HT-29 (cell line): ENCODE measurements at regions not wholly inside any gene's neighbourhood (a gene's known extent, or its start where the extent isn't known, plus 50 kb on each side); places are given as distances from the start of the nearest gene placed in this dataset.

ENCODE experiments used
- DNase-seq: peaks from one replicate; pipeline ENCODE4 v3.0.0-alpha.2; 2015; ENCODE audit warnings: low spot score

GRCh38 chr9:79968533-79968932 is 396.8 kb downstream of the TLE4 start:
- no peak for DNase-seq

DNA sequence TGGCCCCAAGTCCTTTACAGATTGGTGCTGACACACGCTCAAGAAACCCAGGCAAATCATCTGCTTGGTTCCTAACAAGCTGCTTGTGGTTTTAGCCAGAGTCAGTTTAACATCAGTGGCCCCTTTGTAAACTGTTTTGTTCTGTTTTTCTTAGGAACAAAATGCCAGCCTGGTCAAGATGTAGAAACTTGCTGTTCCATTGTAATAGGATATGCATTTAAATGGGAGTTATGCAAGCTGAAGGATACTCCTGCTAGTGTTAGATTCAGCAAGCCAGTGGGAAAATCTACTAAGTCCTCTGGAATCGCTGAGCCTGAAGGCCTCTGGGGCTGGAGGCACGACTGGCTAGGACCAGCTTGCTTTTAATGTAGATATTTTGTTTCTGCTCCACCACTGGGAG is 391.1 kb downstream of the TLE4 start:
- no peak for DNase-seq

GRCh38 chr9:79962150-79962549 is 390.4 kb downstream of the TLE4 start:
- no peak for DNase-seq

DNA sequence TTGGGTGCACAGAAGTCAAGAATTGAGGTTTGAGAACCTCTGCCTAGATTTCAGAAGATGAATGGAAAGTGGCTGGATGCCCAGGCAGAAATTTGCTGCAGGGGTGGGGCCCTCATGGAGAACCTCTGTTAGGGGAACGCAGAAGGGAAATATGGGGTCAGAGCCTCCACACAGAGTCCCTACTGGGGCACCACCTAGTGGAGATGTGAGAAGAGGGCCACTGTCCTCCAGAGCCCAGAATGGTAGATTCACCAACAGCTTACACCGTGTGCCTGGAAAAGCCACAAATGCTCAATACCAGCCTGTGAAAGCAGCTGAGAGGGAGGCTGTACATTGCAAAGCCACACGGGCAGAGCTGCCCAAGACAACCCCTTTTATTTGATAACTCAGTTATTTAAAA is 383.5 kb downstream of the TLE4 start:
- peak; percentile 15 for DNase-seq

DNA sequence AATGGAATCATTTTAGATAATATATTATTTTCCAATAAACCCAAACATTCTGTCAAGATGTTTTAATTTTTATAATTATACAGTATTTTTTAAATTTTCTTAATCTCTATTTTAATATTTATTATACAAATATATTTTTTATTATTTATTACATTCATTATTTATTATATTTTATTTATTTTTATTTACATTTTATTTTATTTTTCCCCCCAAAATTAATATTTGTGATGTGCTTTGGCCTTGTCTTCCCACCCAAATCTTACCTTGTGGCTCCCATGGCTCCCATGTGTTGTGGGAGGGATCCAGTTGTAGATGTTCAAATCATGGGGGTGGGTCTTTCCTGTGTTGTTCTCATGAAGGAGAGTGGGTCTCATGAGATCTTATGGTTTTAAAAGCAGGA is 382.1 kb downstream of the TLE4 start:
- DNase-seq: no peak

GRCh38 chr9:79952401-79952800 is 380.6 kb downstream of the TLE4 start:
- DNase-seq: no peak

DNA sequence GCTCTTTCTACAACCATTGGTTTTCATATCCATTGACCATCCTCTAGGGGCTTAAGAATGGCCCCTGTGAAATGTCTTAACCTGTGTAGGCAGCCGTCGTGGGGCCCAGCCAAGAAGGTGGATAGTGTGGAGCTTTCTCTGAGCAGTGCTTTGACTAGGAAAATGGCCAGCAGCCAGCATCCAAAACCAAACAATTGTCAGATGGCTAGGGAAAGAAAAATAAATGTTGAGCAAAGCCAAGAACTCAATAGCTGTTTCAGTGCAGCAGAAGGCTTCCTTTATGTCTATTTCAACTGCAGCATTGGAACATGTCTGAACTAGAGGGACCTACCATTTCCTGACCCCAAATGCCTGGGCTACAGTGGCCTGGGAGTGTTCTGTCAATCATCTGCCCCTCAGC is 374.9 kb downstream of the TLE4 start:
- no peak for DNase-seq

DNA sequence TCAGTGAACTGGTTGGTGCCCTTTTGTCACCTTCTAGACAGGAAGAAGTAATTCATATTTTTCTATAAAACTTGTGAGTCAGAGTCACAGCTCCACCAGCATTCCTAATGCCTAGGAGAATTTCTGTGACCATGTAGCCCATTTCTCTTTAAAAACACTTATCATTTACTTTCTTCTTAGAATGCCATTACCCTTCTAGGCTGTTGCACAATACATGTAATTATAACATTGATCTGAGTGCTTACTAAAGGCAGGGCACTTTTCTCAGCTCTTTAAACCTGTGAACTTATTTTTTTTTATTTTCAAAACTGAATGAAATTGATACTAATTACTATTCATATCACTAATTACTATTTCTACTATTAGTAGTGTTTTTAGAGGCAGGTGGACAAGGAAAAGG is 373.7 kb downstream of the TLE4 start:
- DNase-seq: no peak

DNA sequence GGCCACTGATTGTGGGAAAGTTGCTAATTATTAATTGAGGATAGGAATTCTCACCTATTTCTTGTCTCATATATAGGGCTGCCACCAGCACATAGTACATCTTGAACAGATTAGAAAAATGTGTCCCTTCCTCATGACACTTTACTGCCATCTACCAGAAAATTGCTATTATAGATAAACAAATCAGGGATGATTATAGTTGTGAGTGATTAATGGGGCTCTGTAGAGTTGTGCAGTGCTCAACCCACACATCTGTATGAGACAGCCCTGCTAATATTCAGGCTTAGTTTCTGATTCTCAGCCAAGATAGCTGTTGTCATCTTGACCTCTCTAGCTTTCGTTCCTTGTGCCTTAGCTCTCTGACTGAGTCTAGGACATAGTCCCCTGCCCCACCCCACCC is 373.3 kb downstream of the TLE4 start:
- DNase-seq: no peak

DNA sequence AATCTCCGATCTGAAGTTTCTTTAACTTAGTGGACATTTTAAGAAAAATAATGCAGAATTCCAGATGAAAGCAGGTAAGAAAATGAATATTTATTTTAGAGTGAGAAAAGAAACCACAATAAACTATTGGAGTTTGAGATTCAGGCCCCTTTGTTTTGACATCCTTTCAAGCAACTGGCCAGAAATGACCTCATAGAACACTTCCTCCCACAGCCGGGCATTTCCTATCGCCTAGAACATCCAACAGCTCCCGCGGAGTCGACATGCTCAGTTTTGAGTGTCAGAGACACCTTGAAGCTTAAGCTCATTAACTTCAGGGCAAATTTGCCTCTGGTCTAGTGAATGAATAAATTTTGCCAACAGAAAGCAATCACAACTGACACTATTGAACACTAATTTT is 369.2 kb downstream of the TLE4 start:
- no peak for DNase-seq

GRCh38 chr9:79939819-79940218 is 368.1 kb downstream of the TLE4 start:
- no peak for DNase-seq

GRCh38 chr9:79936336-79936735 is 364.6 kb downstream of the TLE4 start:
- no peak for DNase-seq

- DNase-seq: no peak
Observed at GRCh38 chr9:79929285-79929684, 357.5 kb downstream of the TLE4 start.

DNA sequence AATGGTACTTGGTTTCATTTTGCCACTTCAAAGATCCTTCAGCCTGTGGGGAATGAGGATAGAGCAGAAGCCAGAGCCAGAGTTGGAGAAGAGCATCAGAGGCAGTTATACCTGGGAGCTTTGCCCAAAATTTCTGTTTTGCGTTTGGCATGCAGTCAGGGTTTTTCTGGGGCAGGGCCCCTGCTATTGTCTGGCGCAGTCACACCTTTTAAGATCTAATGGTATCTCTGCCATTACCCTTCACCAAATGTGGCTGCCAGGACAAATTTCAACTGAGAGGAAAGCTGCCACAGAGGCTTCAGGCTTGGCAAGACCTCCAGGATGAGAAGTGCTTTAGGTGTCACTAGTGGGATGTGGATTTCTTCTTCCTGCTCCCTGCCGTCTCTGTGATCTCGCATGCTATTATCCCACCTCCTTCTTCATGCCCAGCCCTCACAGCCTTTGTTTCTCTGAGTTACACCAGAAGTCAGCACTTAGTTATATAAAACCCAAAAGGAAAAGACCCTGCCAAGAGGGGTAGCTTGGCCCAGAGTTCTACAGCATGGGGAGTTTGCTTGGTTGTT is 357.0 kb downstream of the TLE4 start:
- DNase-seq: no peak

DNA sequence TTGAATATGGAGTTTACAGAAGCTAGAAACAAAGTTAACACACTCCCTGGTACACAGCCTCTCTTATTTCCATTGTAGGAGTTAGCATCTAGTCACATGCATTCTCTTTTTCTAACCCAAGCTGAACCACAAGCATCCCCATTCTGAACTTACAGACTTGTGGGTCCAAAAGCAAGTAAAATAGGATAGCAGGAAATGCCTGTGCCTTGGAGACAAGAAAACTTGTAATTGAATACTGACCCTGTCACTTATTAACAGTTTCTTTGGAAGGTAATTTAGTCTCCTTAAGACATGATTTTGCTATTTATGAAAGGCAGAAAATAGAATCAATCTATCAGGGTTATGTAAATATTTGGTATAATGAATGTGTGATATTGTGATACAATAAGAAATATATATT is 353.6 kb downstream of the TLE4 start:
- no peak for DNase-seq

DNA sequence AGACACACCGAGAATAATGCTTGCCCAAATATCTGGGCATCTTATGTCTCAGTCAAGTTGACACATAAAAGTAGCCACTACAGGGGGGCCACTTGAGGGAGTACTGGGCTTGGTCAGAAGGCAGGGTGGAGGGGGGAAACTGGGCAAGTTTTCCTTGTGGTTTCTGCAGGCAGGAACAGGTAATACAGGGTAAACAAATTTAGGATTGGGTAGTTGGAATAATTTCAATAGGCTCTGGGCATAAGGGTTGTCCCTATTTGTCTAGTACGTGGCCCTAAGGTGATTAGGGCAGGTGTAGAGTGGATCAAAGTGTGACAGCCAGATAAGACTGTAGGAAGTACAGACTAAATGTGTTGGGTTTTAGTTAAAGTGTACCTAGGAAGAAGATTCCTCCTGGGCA is 353.1 kb downstream of the TLE4 start:
- no peak for DNase-seq

- DNase-seq: no peak
Observed at GRCh38 chr9:79917421-79917820, 345.7 kb downstream of the TLE4 start.

GRCh38 chr9:79913867-79914266 is 342.1 kb downstream of the TLE4 start:
- DNase-seq: no peak

DNA sequence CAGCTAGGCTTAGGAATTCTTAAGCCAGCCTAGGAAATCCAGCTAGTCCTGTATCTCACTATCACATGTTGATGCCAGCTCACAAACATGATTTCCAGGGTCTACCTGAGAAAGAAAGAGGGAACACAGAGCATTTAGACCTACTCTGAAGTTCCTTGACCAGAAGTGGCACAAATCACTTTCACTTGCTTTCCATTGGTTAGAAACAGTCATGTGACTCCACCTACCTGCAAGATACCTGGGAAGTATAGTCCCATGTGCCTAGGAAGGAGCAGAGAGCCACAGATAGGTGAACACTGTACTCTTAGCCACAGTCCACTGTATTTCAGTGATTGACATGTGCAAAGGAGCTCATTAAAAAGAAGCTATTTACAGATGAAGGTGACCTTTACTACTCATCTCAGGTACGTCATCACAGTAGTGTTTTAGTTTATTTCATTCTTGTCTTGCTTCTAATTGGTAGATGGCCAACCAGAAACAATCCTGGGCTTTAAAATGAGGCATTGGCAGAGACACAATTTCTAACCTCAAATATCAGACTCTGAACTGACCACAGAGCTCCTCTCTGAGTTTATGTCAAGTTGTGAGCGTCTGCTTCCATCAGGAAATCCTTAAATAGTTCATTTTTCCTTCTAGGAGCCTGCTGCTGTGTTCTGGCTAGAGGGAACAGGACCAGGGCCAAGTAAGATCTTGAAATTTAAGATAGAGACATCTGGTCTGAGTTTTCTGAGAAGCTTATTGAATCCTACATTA is 340.7 kb downstream of the TLE4 start:
- no peak for DNase-seq

DNA sequence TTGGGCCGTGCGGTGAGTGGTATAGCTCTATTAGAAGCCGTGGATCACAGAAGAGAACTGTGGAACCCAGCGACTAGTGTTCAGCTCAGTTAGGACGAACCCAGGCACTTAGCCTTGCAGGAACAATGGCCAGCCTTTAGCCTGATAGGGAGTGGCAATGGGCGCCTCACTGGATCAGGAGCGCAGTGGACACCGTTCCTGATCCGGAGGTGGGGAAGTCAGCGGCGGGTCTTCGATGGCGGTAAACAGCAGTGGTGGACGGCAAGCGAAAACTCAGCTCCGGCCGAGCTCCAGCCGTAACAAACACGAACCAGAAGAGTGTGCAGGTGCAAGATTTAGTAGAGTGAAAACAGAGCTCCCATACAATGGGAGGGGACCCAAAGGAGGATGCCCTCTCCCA is 340.0 kb downstream of the TLE4 start:
- no peak for DNase-seq

DNA sequence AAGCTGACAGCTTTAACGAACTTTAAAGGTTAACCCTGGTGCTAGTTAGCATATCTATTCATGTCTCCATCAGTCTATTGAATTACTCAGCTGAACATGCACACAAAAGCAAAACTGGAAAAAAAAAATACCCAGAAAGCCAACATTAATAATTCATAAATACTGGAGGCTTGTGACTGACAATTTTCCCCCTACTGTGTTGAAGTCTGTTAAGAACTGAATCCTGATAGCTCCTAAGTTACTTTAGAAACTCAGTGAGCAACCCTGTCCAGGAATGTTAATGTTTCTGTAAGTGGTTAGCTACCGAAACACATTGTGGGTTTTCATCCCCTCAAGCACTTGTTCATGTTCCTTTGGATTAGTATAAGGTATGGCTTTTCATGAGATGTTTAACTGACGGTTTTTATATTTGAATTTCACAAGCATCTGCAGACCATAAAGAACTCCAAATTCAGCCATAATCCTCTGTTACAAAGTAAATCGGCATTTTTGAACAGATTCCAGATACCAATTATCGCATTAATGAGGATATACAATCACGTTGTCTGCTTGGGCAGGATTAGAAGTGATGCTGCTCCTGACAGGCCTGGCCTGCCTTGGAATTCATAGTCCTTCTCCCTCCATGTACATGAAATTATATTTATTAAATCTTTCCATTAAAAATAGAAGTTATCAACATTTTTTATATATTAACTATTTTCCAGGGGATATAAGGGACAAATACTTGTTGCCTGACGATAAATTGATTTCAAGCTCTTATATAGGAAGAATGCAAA is 331.2 kb downstream of the TLE4 start:
- no peak for DNase-seq

DNA sequence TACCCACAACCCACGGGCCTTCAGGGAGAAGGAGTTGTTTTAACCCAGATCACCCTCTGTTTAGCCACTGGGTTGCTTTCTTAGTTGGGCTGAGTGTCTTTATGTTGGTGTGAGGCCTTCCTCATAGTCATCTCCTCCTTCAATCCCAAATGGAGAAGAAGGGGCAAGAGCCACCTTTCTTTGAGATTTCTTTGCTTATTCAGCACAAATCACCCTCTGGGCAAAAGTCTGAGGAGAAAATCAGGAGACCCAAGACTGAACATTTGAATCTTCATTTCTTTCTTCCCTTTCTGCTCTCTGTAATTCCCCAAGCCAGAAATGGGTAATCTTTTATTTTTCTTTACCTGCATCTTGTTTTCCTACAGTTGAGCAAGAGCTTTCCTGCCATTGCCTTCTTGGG is 329.0 kb downstream of the TLE4 start:
- no peak for DNase-seq

- DNase-seq: no peak
Observed at GRCh38 chr9:79896390-79896980, 324.7 kb downstream of the TLE4 start.
